K562 (cell line): ENCODE measurements at regions not wholly inside any gene's neighbourhood (a gene's known extent, or its start where the extent isn't known, plus 50 kb on each side); places are given as distances from the start of the nearest gene placed in this dataset.
A peak's percentile ranks its signal among the peaks of the same experiment; 100 is the strongest.

Experiments used
- ATAC-seq: fragments of 200-7000 bp; cut with Tn5 transposase; 3 replicates; pipeline ENCODE4 v1.9.1; 2020; ENCODE audit warnings: moderate library complexity
- BruUV-seq: library from RNA; stranded (reverse); fragments of 400-500 nt; replicated peaks from 2 replicates; lab custom pipeline; 2021; lab: Mats Ljungman, UMichigan
- CTCF ChIA-PET: fragments of 300-600 bp; formaldehyde crosslinking; extraction: SDS; loops from one replicate; lab custom pipeline; 2021; ENCODE audit warnings: low intra/inter-chr PET ratio; lab: Yijun Ruan, JAX
- POLR2A ChIA-PET: fragments of 300-600, 350-650 bp; sonication (Branson Sonifier 250); formaldehyde crosslinking; extraction: SDS; loops from one replicate; lab custom pipeline; 2021; ENCODE audit warnings: antibody characterized with exemption, inconsistent platforms; lab: Yijun Ruan, JAX
- DNase-seq, 4 experiments: peaks; one replicate each; pipeline versions ENCODE4 v3.0.0 to v3.0.0-alpha.2; 2011 to 2018; ENCODE audit warnings: low spot score in 3 of 4, mixed read lengths in 3 of 4; ENCODE audit errors: extremely low read depth in 1 of 4
- FAIRE-seq: peaks from 2 replicates; lab custom pipeline; 2011; peaks lifted over from hg19 to GRCh38; lab: Jason Lieb, UNC
- H2AFZ ChIP-seq: 2 replicates; pipeline ENCODE4 v1.6.0; 2011; ENCODE audit warnings: low read depth, low read length, control low read depth, inconsistent platforms
- H3K27ac ChIP-seq: fragments of 200-600 bp; 3 replicates; pipeline ENCODE4 v1.8.0; 2011; ENCODE audit warnings: low read depth, mild to moderate bottlenecking, control low read depth, inconsistent platforms, low read length, moderate library complexity, mixed read lengths; ENCODE audit errors: extremely low read depth
- H3K27me3 ChIP-seq, 2 experiments: fragments of 300-600 bp in 1 of 2; 2 replicates in 1 of 2; 3 replicates in 1 of 2; pipeline versions ENCODE4 v1.6.0 to v1.8.0; 2011; ENCODE audit warnings: inconsistent platforms in 2 of 2, low read length in 2 of 2, mild to moderate bottlenecking in 1 of 2, mixed read lengths in 1 of 2, moderate library complexity in 1 of 2; ENCODE audit not compliant: control insufficient read depth in 2 of 2, insufficient read depth in 2 of 2
- H3K36me3 ChIP-seq: fragments of 300-600 bp; 3 replicates; pipeline ENCODE4 v1.8.0; 2011; ENCODE audit warnings: mild to moderate bottlenecking, low read length, inconsistent platforms; ENCODE audit not compliant: control insufficient read depth, insufficient read depth
- H3K4me1 ChIP-seq, 2 experiments: fragments of 200-600 bp in 1 of 2; replicated peaks in 1 of 2; 2 replicates in 1 of 2; 3 replicates in 1 of 2; pipeline versions ENCODE4 v1.5.1 to v1.8.0; 2011; ENCODE audit warnings: inconsistent platforms in 2 of 2, low read length in 2 of 2, mild to moderate bottlenecking in 1 of 2, mixed read lengths in 1 of 2, moderate library complexity in 1 of 2; ENCODE audit not compliant: control insufficient read depth in 2 of 2, insufficient read depth in 2 of 2
- H3K4me2 ChIP-seq: 2 replicates; pipeline ENCODE4 v1.6.1; 2011; ENCODE audit warnings: low read length, control low read depth, inconsistent platforms, mixed read lengths; ENCODE audit not compliant: insufficient read depth
- H3K4me3 ChIP-seq: fragments of 200-600 bp; sonication (generic), shearing (Covaris generic); 2 replicates; pipeline ENCODE4 v1.5.1; 2016; ENCODE audit warnings: control low read depth, inconsistent platforms
- H3K79me2 ChIP-seq: fragments of 200-600 bp; 3 replicates; pipeline ENCODE4 v1.8.0; 2011; ENCODE audit warnings: low read length, inconsistent platforms; ENCODE audit not compliant: control insufficient read depth, insufficient read depth
- H3K9ac ChIP-seq, 2 experiments: 2 replicates each; pipeline versions ENCODE4 v1.6.0 to v1.6.1; 2011; ENCODE audit warnings: low read depth in 2 of 2, low read length in 2 of 2, control low read depth in 1 of 2, inconsistent platforms in 1 of 2, mild to moderate bottlenecking in 1 of 2, mixed read lengths in 1 of 2; ENCODE audit not compliant: insufficient read depth in 1 of 2
- H3K9me1 ChIP-seq: one replicate; pipeline ENCODE4 v1.6.0; 2011; ENCODE audit warnings: inconsistent platforms, mild to moderate bottlenecking, low read length, moderate library complexity; ENCODE audit not compliant: control insufficient read depth, insufficient read depth
- H3K9me3 ChIP-seq: replicated peaks from 2 replicates; pipeline ENCODE4 v1.5.1; 2011; ENCODE audit warnings: low read depth, low read length, inconsistent platforms; ENCODE audit not compliant: control insufficient read depth, insufficient read depth
- H4K20me1 ChIP-seq: replicated peaks from 2 replicates; pipeline ENCODE4 v1.6.1; 2011; ENCODE audit warnings: low read length, inconsistent platforms, mixed read lengths; ENCODE audit not compliant: control insufficient read depth, insufficient read depth
- ADNP ChIP-seq: fragments of 200-800 bp; sonication (Bioruptor generic); IDR thresholded peaks from 2 replicates; pipeline ENCODE4 v1.6.1; 2016; ENCODE audit warnings: missing genetic modification characterization, missing compliant biosample characterization
- CTCF ChIP-seq, 3 experiments: IDR thresholded peaks in 2 of 3; conservative IDR thresholded peaks in 1 of 3; 2 replicates each; pipeline ENCODE4 v1.5.1; 2011 to 2012; ENCODE audit warnings: low read length in 3 of 3, mild to moderate bottlenecking in 3 of 3, control low read depth in 2 of 3, improper control_type of control experiment in 1 of 3, inconsistent platforms in 1 of 3, low read depth in 1 of 3, mixed read lengths in 1 of 3, moderate library complexity in 1 of 3; ENCODE audit not compliant: insufficient read depth in 2 of 3
- RAD21 ChIP-seq, 2 experiments: fragments of 250-450 bp in 1 of 2; fragments of 450-650 bp in 1 of 2; sonication (Bioruptor Pico) in 1 of 2; formaldehyde crosslinking in 1 of 2; IDR thresholded peaks in 1 of 2; conservative IDR thresholded peaks in 1 of 2; 2 replicates each; pipeline versions ENCODE4 v1.4.0 to v1.8.0; 2020 to 2022; ENCODE audit warnings: mild to moderate bottlenecking in 2 of 2, moderate library complexity in 1 of 2
- SMC3 ChIP-seq: conservative IDR thresholded peaks from 2 replicates; pipeline ENCODE4 v1.6.1; 2011; ENCODE audit warnings: low read depth, low read length, improper control_type of control experiment; ENCODE audit not compliant: insufficient read depth
- ZNF764 ChIP-seq: fragments of 250-450 bp; sonication (Bioruptor Pico); IDR thresholded peaks from 2 replicates; pipeline ENCODE4 v1.4.0; 2020; ENCODE audit warnings: low read depth, mild to moderate bottlenecking, moderate library complexity
- WGBS: fragments of 100-300 bp; shearing (Covaris generic); methylation state at CpG from one replicate; pipeline ENCODE4 v1.1.6; 2016; ENCODE audit warnings: low coverage, mixed read lengths; ENCODE audit not compliant: insufficient coverage; ENCODE audit errors: missing lambda C conversion rate; 5-methylcytosine and 5-hydroxymethylcytosine counted together
- in situ Hi-C: fragments of 300-500 bp; cut with MboI; formaldehyde crosslinking; loops from 4 replicates; pipeline ENCODE4 v1.15.0; 2018; ENCODE audit warnings: inconsistent platforms, mixed read lengths
- intact Hi-C: fragments of 100-400 bp; cut with micrococcal nuclease; formaldehyde crosslinking; loops from 2 replicates; pipeline ENCODE4 v1.14.2; 2022
- TF ChIP-seq, protein P1 (sequence below), 2 experiments: fragments of 450-650 bp; formaldehyde crosslinking in 1 of 2; IDR thresholded peaks; 2 replicates each; pipeline versions ENCODE4 v1.4.0 to v1.6.1; 2014 to 2020; ENCODE audit warnings: mild to moderate bottlenecking in 2 of 2, borderline replicate concordance in 1 of 2, low read depth in 1 of 2
- TF ChIP-seq, protein P2 (sequence below): fragments of 450-650 bp; formaldehyde crosslinking; IDR thresholded peaks from 2 replicates; pipeline ENCODE4 v1.4.0; 2020; ENCODE audit warnings: mild to moderate bottlenecking, moderate library complexity

- DNase-seq (peak in 1 of 4 experiments; percentile 9), ATAC-seq (peak; percentile 74), FAIRE-seq (peak; percentile 15)
- BruUV-seq, result no TSS peak
- H3K36me3 ChIP-seq, result no peaks in the 10 kb centered on the region
- in situ Hi-C loops, result no loop called here
- WGBS, result 25% methylated on average over 1 of the region's 1 CpG
- no peaks in the 10 kb centered on the region for H3K9me1 ChIP-seq
- TF ChIP-seq SMC3 (0 out of 2 replicates have a peak, but pooled peaks have one; percentile 27), CTCF (IDR thresholded peaks at IDR 0.05 in 2 of 3, conservative IDR thresholded peaks at IDR 0.05 in 1 of 3; ENCODE audit: insufficient read depth in 2 of 3, low read depth in 1 of 3, low read length in 3 of 3) (peak; percentile 26 to 50 (median 27); a peak in 3 of 6 replicates), ZNF764 (CRISPR knock-in tag) (no peak), ADNP (tag) (no peak), RAD21 (CRISPR knock-in tag; conservative IDR thresholded peaks at IDR 0.05 in 1 of 2, IDR thresholded peaks at IDR 0.05 in 1 of 2) (peak; percentile 57 to 63)
- TF ChIP-seq, protein P1, sequence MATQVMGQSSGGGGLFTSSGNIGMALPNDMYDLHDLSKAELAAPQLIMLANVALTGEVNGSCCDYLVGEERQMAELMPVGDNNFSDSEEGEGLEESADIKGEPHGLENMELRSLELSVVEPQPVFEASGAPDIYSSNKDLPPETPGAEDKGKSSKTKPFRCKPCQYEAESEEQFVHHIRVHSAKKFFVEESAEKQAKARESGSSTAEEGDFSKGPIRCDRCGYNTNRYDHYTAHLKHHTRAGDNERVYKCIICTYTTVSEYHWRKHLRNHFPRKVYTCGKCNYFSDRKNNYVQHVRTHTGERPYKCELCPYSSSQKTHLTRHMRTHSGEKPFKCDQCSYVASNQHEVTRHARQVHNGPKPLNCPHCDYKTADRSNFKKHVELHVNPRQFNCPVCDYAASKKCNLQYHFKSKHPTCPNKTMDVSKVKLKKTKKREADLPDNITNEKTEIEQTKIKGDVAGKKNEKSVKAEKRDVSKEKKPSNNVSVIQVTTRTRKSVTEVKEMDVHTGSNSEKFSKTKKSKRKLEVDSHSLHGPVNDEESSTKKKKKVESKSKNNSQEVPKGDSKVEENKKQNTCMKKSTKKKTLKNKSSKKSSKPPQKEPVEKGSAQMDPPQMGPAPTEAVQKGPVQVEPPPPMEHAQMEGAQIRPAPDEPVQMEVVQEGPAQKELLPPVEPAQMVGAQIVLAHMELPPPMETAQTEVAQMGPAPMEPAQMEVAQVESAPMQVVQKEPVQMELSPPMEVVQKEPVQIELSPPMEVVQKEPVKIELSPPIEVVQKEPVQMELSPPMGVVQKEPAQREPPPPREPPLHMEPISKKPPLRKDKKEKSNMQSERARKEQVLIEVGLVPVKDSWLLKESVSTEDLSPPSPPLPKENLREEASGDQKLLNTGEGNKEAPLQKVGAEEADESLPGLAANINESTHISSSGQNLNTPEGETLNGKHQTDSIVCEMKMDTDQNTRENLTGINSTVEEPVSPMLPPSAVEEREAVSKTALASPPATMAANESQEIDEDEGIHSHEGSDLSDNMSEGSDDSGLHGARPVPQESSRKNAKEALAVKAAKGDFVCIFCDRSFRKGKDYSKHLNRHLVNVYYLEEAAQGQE (IDR thresholded peaks at IDR 0.05; ENCODE audit: borderline replicate concordance), result peak; percentile 69; the same call in 1 of the 2 replicates
- TF ChIP-seq, protein P1 (CRISPR knock-in tag; IDR thresholded peaks at IDR 0.05; ENCODE audit: low read depth), result no peak
- TF ChIP-seq, protein P2, sequence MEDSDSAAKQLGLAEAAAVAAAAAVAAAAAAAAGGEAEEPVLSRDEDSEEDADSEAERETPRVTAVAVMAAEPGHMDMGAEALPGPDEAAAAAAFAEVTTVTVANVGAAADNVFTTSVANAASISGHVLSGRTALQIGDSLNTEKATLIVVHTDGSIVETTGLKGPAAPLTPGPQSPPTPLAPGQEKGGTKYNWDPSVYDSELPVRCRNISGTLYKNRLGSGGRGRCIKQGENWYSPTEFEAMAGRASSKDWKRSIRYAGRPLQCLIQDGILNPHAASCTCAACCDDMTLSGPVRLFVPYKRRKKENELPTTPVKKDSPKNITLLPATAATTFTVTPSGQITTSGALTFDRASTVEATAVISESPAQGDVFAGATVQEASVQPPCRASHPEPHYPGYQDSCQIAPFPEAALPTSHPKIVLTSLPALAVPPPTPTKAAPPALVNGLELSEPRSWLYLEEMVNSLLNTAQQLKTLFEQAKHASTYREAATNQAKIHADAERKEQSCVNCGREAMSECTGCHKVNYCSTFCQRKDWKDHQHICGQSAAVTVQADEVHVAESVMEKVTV, result peak; percentile 63
- no peak overlapping the region for H3K27ac ChIP-seq
- no peaks in the 10 kb centered on the region for H3K79me2 ChIP-seq
- ChIA-PET POLR2A (no interaction called here), CTCF (no interaction called here)
- H3K9ac ChIP-seq, result no peak overlapping the region
- H3K27me3 ChIP-seq, result no peaks in the 10 kb centered on the region
- no peak overlapping the region for H3K4me2 ChIP-seq
- H4K20me1 ChIP-seq, result no peaks in the 10 kb centered on the region
- H3K4me3 ChIP-seq, result no peak overlapping the region
- no peaks in the 10 kb centered on the region for H3K9me3 ChIP-seq
- intact Hi-C loops, result loop anchor here (5.0 to 10.0 kb wide), 2 partner anchors 179 to 257 kb away; no protein-coding TSS in a partner anchor
- peak overlapping the region; percentile 15; the same call in 1 of the 2 replicates for H2AFZ ChIP-seq
- no peaks in the 10 kb centered on the region; a peak in 1 of 5 replicates for H3K4me1 ChIP-seq
Measured at GRCh38 chr2:65901756-65902155, 469.4 kb upstream of the SPRED2 start.
